Nephron (organoid): ENCODE measurements at regions not wholly inside any gene's neighbourhood (a gene's known extent, or its start where the extent isn't known, plus 50 kb on each side); places are given as distances from the start of the nearest gene placed in this dataset.

Source experiments
- H3K27ac Mint-ChIP-seq, 3 experiments: 2 replicates each; pipeline ENCODE4 v1.8.0; 2020; ENCODE audit warnings: mixed read lengths in 3 of 3, mild to moderate bottlenecking in 2 of 3, moderate library complexity in 1 of 3
- H3K27me3 Mint-ChIP-seq: 2 replicates; pipeline ENCODE4 v1.8.0; 2021; ENCODE audit warnings: low read depth, mild to moderate bottlenecking, moderate library complexity, mixed read lengths
- H3K36me3 Mint-ChIP-seq: 2 replicates; pipeline ENCODE4 v1.8.0; 2020; ENCODE audit warnings: low read depth, mixed read lengths
- H3K4me1 Mint-ChIP-seq: 2 replicates; pipeline ENCODE4 v1.8.0; 2020; ENCODE audit warnings: mixed read lengths
- H3K4me3 Mint-ChIP-seq, 3 experiments: 2 replicates each; pipeline ENCODE4 v1.8.0; 2020; ENCODE audit warnings: mild to moderate bottlenecking in 3 of 3, mixed read lengths in 3 of 3, moderate library complexity in 2 of 3
- H3K9me3 Mint-ChIP-seq: 2 replicates; pipeline ENCODE4 v1.8.0; 2020; ENCODE audit warnings: mixed read lengths
- TF ChIP-seq, protein P1 (sequence below), 3 experiments: fragments of 200-600 bp; sonication (generic); IDR thresholded peaks; one replicate each; pipeline ENCODE4 v1.5.0; 2021; ENCODE audit warnings: antibody characterized with exemption in 3 of 3; ENCODE audit not compliant: unreplicated experiment in 3 of 3

DNA sequence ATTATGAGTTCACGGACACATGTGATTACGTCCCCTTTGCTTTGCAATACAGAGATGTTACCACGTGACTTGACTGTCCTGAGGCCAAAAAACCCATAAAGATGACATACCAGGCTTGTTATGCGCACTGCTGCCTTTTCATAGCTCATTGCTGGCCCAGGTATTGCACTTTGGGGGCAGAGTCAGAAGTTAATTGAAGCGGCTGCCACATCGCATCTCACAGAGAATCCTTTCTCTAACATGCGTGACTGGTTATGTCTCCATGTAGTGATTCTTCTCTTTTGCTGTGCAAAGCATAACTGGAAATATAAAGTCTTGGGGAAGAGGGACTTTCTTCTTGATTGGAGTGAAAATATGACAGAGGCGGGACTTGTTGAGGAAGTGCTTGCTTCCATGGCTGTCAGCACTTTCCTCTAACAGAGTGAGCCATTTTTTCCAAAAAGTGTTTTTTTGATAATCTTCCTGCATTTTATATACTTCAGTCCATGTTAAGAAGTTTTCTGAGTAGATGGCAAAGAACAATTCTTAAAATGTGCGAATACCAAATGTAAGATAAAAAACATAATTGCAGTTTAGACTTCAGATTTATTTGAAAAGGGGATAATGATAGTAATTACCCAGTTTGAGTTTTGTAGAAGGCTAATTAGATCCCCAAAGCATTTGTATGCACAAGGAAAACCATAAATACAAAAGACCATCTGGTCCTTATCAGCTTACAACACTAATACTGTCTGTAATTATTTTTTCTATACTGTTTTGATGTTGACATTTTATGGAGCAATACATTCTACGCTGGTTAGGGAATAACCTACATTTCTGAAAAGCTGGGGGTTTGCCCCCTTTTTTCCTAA is 324.6 kb upstream of the MTNR1B start:
- Mint-ChIP-seq H3K4me3 (no peak overlapping the region), H3K36me3 (no peaks in the 10 kb centered on the region)

DNA sequence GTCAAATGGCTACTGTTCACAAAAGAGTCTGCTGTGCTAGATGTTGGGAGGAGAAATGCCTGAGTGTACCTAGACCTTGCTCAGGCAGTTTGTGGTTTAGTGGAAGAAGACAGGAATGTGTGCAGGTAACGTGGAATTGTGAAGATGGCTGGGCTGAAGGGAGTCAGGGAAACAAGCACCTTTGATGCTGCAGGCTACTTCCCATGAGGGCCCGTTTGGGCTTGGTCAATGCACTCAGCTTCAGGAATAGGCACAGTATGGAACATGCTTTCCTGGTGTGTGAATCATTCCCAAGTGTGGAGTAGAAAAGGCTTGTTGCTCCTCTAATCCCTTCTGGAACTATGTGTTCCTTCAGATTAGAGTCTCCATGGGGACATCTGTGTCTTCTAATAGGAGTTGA is 318.3 kb upstream of the MTNR1B start:
- peaks cover 21% of the 10 kb centered on the region for H3K4me1 Mint-ChIP-seq
- no peaks in the 10 kb centered on the region for H3K9me3 Mint-ChIP-seq
- H3K27me3 Mint-ChIP-seq: no peaks in the 10 kb centered on the region
- no peaks in the 10 kb centered on the region for H3K36me3 Mint-ChIP-seq
- H3K4me3 Mint-ChIP-seq: no peak overlapping the region
- H3K27ac Mint-ChIP-seq: no peak overlapping the region
- TF ChIP-seq, protein P1, sequence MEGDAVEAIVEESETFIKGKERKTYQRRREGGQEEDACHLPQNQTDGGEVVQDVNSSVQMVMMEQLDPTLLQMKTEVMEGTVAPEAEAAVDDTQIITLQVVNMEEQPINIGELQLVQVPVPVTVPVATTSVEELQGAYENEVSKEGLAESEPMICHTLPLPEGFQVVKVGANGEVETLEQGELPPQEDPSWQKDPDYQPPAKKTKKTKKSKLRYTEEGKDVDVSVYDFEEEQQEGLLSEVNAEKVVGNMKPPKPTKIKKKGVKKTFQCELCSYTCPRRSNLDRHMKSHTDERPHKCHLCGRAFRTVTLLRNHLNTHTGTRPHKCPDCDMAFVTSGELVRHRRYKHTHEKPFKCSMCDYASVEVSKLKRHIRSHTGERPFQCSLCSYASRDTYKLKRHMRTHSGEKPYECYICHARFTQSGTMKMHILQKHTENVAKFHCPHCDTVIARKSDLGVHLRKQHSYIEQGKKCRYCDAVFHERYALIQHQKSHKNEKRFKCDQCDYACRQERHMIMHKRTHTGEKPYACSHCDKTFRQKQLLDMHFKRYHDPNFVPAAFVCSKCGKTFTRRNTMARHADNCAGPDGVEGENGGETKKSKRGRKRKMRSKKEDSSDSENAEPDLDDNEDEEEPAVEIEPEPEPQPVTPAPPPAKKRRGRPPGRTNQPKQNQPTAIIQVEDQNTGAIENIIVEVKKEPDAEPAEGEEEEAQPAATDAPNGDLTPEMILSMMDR (IDR thresholded peaks at IDR 0.05; ENCODE audit: unreplicated experiment in 3 of 3): no peak

More for the DNA sequence above, 324.6 kb upstream of the MTNR1B start:
- H3K9me3 Mint-ChIP-seq: no peaks in the 10 kb centered on the region
- TF ChIP-seq, protein P1 (IDR thresholded peaks at IDR 0.05; ENCODE audit: unreplicated experiment in 3 of 3): no peak
- H3K27me3 Mint-ChIP-seq: no peaks in the 10 kb centered on the region
- H3K4me1 Mint-ChIP-seq: peaks cover 29% of the 10 kb centered on the region
- H3K27ac Mint-ChIP-seq: peak overlapping the region in 2 of 3 experiments; percentile 50 to 84

DNA sequence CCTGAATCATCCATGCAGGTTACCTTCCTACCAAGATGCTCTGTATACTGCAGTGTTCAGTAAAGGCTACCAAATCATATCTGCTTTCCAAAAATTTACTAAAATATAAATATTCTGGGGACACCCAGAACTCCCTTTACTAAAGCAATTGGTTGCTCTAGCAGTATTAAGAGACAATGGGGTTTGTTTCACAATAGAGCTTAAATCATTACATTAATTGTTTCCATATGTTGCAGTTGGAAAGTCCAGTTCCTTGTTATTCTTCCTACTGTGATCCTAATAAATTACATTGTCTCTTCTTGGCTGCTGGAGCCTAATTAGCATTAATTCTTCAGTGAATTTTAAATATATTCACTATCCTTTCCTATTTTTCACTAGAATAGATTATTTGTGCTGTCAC is 316.0 kb upstream of the MTNR1B start:
- Mint-ChIP-seq H3K4me3 (no peak overlapping the region), H3K9me3 (no peaks in the 10 kb centered on the region), H3K27ac (no peak overlapping the region), H3K27me3 (no peaks in the 10 kb centered on the region), H3K4me1 (peaks cover 21% of the 10 kb centered on the region), H3K36me3 (no peaks in the 10 kb centered on the region)
- TF ChIP-seq, protein P1 (IDR thresholded peaks at IDR 0.05; ENCODE audit: unreplicated experiment in 3 of 3): no peak

DNA sequence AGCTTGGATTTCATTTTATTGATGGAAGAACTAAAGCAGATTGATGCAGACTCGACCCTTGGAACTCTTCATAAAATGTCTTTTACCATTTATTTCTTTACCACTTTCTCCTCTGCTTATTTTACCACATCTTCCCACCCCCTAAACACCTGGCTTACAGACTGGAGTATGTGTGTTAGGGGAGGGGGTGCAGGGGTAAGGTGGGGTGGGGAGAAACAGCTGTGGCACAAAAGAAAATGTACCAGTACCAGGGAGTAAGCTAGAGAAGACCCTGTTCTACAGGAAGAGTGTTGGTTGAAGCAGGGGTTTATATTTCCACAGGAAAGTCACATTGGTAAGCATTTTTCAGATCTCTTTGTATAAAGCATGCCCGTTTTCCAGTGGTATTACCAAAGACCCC is 312.7 kb upstream of the MTNR1B start:
- H3K36me3 Mint-ChIP-seq: no peaks in the 10 kb centered on the region
- H3K27ac Mint-ChIP-seq: no peak overlapping the region

DNA sequence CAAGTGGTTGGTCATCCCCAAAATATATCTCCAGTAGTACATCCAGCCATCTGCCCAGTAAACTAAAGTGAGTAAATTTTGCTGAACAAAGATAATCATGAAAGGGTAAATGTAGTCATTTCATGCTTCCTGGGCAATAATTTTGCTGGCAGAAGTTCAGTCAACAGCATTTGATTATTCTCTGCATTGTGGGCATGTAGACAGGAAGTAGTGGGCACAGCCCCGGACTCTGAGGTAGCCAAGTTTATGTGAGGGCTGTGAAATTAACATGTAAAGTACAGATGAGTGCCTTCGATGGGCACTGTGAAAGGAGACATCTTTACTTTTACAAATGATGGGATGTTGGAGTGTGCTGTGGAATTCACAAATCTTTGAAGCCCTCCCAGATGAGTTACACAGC is 312.2 kb upstream of the MTNR1B start:
- Mint-ChIP-seq H3K27ac (no peak overlapping the region), H3K4me1 (peaks cover 16% of the 10 kb centered on the region), H3K4me3 (no peak overlapping the region), H3K36me3 (no peaks in the 10 kb centered on the region), H3K27me3 (no peaks in the 10 kb centered on the region), H3K9me3 (no peaks in the 10 kb centered on the region)
- TF ChIP-seq, protein P1 (IDR thresholded peaks at IDR 0.05; ENCODE audit: unreplicated experiment in 3 of 3): no peak

More for the DNA sequence above, 312.7 kb upstream of the MTNR1B start:
- no peaks in the 10 kb centered on the region for H3K9me3 Mint-ChIP-seq
- H3K4me1 Mint-ChIP-seq: peaks cover 17% of the 10 kb centered on the region
- H3K27me3 Mint-ChIP-seq: no peaks in the 10 kb centered on the region
- no peak overlapping the region for H3K4me3 Mint-ChIP-seq
- TF ChIP-seq, protein P1 (IDR thresholded peaks at IDR 0.05; ENCODE audit: unreplicated experiment in 3 of 3): no peak

DNA sequence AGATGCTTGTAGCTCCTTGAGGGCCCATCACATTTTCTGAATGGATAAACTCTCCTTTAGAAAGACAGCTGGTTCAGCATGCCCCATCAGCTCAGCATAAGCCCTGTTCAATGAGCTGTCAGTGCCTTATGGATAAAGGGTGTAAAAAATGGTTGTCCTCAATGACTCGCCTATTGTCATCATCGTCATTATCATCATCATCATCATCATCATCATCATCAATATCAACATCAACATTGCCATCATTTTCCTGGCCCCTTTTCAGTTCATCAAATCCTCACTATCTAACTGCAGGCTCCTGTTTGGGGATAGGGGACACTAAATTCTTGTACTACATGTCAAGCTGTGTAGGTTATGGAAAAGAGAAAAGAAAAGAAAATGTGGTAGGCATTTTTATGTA is 310.7 kb upstream of the MTNR1B start:
- Mint-ChIP-seq H3K27ac (no peak overlapping the region), H3K4me3 (no peak overlapping the region)

More for the DNA sequence above, 310.7 kb upstream of the MTNR1B start:
- TF ChIP-seq, protein P1 (IDR thresholded peaks at IDR 0.05; ENCODE audit: unreplicated experiment in 3 of 3): no peak
- Mint-ChIP-seq H3K9me3 (no peaks in the 10 kb centered on the region), H3K27me3 (peaks cover 5% of the 10 kb centered on the region), H3K36me3 (no peaks in the 10 kb centered on the region), H3K4me1 (peaks cover 14% of the 10 kb centered on the region)
